ENCODE measurements at regions not wholly inside any gene's neighbourhood (a gene's known extent, or its start where the extent isn't known, plus 50 kb on each side); places are given as distances from the start of the nearest gene placed in this dataset.

DNA sequence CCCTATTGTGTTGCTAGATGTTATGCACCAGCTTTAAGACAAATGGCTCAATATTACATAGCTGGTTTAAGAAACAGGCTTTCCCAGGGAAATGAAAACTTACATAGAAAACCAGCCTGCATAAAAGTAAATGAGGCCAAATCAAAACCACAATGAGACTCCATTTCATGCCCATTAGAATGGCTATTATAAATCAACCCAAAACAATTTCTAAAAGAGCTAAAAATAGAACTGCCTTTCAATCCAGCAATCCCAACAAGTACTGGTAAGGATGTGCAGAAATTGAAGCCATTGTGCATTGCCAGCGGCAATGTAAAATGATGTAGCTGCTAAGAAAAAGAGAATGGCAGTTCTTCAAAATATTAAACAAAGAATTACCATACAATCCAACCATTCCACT is 1170.0 kb upstream of the CDH9 start:
- H3K36me3 ChIP-seq (ENCODE audit: control insufficient read depth, insufficient read depth, low read length): no peaks in the 10 kb centered on the region
- no peak for DNase-seq (ENCODE audit: low read depth, low spot score)
- WGBS (ENCODE audit: insufficient coverage, insufficient read length): no CpG with 5 or more reads among the region's 1 CpG

DNA sequence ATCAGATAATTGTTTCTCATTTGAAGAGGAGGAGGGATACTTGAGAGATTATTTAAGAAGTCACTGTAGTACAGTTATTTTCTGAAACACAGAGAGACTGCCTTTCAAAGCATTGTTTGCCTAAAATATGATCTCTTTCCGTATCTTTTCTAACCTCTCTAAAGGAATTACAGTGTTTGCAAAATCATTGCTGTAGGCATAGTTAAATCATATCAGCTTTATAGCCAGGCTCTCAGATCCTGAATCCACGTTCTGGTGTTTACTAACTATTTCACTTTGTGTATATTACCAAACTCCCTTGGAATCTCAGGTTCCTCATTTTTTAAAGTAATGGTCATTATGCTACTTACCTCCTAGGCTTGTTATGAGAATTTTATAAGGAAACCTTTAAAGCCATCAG is 1151.6 kb upstream of the CDH9 start:
- Histone ChIP-seq H3K27me3 (ENCODE audit: control insufficient read depth, insufficient read depth, low read length) (no peaks in the 10 kb centered on the region), H3K4me3 (ENCODE audit: low read length) (no peak overlapping the region), H3K9me3 (ENCODE audit: control insufficient read depth, insufficient read depth, low read length) (no peaks in the 10 kb centered on the region), H3K4me1 (ENCODE audit: control insufficient read depth, insufficient read depth, low read length) (no peaks in the 10 kb centered on the region), H3K27ac (ENCODE audit: low read length) (no peak overlapping the region), H3K36me3 (ENCODE audit: control insufficient read depth, insufficient read depth, low read length) (no peaks in the 10 kb centered on the region)
- no CpG with 5 or more reads among the region's 2 CpGs for WGBS (ENCODE audit: insufficient coverage, insufficient read length)
- no peak for DNase-seq (ENCODE audit: low read depth, low spot score)

More for the DNA sequence above, 1170.0 kb upstream of the CDH9 start:
- Histone ChIP-seq H3K27me3 (ENCODE audit: control insufficient read depth, insufficient read depth, low read length) (no peaks in the 10 kb centered on the region), H3K9me3 (ENCODE audit: control insufficient read depth, insufficient read depth, low read length) (no peaks in the 10 kb centered on the region), H3K4me1 (ENCODE audit: control insufficient read depth, insufficient read depth, low read length) (no peaks in the 10 kb centered on the region), H3K4me3 (ENCODE audit: low read length) (no peak overlapping the region), H3K27ac (ENCODE audit: low read length) (no peak overlapping the region)

DNA sequence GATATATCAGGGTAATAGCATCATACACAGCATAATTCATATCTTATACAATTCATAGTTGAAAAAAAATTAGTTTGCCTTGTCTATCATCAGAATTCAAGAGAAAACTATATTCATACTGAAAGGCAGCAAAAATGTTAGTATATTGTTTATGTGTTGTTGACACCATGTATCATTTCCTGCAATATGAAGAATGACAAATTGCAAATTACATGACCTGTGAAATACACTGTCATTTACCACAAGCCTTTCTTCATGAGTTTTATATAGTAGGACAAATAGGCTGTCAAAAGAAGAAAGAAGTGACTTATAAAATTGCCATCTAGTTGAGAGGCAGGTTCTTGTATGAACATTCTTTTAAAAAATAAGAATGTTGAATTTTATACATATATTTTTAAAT is 1136.3 kb upstream of the CDH9 start:
- Histone ChIP-seq H3K36me3 (ENCODE audit: control insufficient read depth, insufficient read depth, low read length) (no peaks in the 10 kb centered on the region), H3K9me3 (ENCODE audit: control insufficient read depth, insufficient read depth, low read length) (no peaks in the 10 kb centered on the region), H3K27ac (ENCODE audit: low read length) (no peak overlapping the region), H3K27me3 (ENCODE audit: control insufficient read depth, insufficient read depth, low read length) (no peaks in the 10 kb centered on the region), H3K4me1 (ENCODE audit: control insufficient read depth, insufficient read depth, low read length) (no peaks in the 10 kb centered on the region), H3K4me3 (ENCODE audit: low read length) (no peak overlapping the region)
- no peak for DNase-seq (ENCODE audit: low read depth, low spot score)

DNA sequence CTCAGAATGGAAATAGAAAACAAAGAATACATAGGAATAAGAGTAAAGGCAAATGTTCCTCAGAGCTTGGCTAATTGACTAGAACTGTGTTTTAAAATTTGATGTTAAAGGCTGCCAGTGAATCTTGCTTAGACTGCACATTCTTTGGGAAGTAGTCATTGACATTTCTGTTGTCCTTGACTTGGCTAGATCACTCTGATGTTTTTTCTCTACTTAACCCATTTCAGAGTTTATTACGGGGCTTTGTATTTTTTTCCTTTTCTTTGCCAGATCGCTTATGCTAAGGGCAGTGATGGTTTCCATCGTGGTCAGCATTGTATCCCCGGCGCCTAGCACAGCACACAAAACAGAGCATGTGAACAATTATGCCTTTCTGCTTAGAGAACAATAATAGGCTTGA is 1126.7 kb upstream of the CDH9 start:
- Histone ChIP-seq H3K4me3 (ENCODE audit: low read length) (no peak overlapping the region), H3K36me3 (ENCODE audit: control insufficient read depth, insufficient read depth, low read length) (no peaks in the 10 kb centered on the region), H3K27me3 (ENCODE audit: control insufficient read depth, insufficient read depth, low read length) (no peaks in the 10 kb centered on the region), H3K4me1 (ENCODE audit: control insufficient read depth, insufficient read depth, low read length) (no peaks in the 10 kb centered on the region), H3K9me3 (ENCODE audit: control insufficient read depth, insufficient read depth, low read length) (no peaks in the 10 kb centered on the region), H3K27ac (ENCODE audit: low read length) (no peak overlapping the region)
- DNase-seq (ENCODE audit: low read depth, low spot score): no peak
- WGBS (ENCODE audit: insufficient coverage, insufficient read length): no CpG with 5 or more reads among the region's 5 CpGs

DNA sequence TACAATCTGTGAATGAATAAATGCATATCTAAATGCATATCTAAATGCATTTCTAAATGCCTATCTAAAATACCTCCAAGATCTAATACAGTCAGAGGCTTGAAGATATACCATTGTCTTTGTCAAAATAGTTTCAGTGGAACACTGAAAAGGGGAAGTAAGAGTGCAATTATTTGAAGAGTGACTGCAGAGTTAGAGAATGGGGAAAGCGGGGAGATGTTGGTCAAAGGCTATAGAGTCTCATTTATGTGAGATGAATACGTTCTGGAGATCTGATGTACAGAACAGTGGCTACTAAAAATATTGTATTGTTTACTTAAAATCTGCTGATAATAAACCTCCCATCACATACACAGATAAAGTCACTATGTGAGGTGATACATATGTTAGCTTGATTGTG is 1126.2 kb upstream of the CDH9 start:
- no peak for DNase-seq (ENCODE audit: low read depth, low spot score)
- Histone ChIP-seq H3K4me3 (ENCODE audit: low read length) (no peak overlapping the region), H3K27ac (ENCODE audit: low read length) (no peak overlapping the region), H3K4me1 (ENCODE audit: control insufficient read depth, insufficient read depth, low read length) (no peaks in the 10 kb centered on the region), H3K27me3 (ENCODE audit: control insufficient read depth, insufficient read depth, low read length) (no peaks in the 10 kb centered on the region), H3K9me3 (ENCODE audit: control insufficient read depth, insufficient read depth, low read length) (no peaks in the 10 kb centered on the region), H3K36me3 (ENCODE audit: control insufficient read depth, insufficient read depth, low read length) (no peaks in the 10 kb centered on the region)
- no CpG with 5 or more reads among the region's 2 CpGs for WGBS (ENCODE audit: insufficient coverage, insufficient read length)

DNA sequence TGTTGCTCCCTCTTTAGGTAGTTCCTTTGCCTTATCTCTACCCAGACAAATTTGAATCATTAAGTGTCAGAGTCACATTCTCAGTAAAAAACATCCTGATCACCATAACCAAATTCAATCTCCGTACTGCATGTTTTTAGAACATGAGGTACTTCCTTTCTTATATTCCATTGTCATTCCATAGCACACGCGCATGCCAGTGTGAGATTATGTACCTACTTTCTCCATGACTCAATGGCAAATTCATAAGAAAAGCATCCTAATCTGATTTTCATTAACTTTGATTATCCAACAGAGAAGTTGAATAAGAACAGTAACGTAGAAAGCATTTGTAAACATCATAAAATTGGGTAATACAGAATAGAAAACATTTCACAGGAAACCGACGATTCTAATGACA is 1118.6 kb upstream of the CDH9 start:
- WGBS (ENCODE audit: insufficient coverage, insufficient read length): no CpG with 5 or more reads among the region's 6 CpGs
- Histone ChIP-seq H3K9me3 (ENCODE audit: control insufficient read depth, insufficient read depth, low read length) (no peaks in the 10 kb centered on the region), H3K27me3 (ENCODE audit: control insufficient read depth, insufficient read depth, low read length) (no peaks in the 10 kb centered on the region), H3K4me1 (ENCODE audit: control insufficient read depth, insufficient read depth, low read length) (no peaks in the 10 kb centered on the region), H3K36me3 (ENCODE audit: control insufficient read depth, insufficient read depth, low read length) (no peaks in the 10 kb centered on the region), H3K4me3 (ENCODE audit: low read length) (no peak overlapping the region), H3K27ac (ENCODE audit: low read length) (no peak overlapping the region)
- no peak for DNase-seq (ENCODE audit: low read depth, low spot score)

DNA sequence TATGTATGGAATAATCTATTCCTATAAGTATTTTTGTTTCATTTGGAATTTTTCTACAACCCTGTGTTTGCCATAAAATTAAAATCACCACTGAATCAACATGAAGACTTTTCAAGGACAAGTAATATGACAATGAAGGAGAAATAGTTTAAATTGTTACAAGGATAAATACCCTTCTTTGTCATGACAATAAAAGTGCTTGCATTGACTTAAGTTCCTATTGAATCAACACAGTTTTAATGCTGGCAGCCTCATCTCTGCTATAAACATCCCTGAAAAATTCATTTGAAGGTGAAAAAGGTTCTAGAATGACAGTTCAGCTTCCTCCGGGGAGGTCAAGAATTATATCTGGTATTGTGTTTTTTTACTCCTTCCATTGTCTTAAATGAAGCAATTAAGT is 1105.1 kb upstream of the CDH9 start:
- WGBS (ENCODE audit: insufficient coverage, insufficient read length): no CpG with 5 or more reads among the region's 1 CpG
- DNase-seq (ENCODE audit: low read depth, low spot score): no peak
- Histone ChIP-seq H3K36me3 (ENCODE audit: control insufficient read depth, insufficient read depth, low read length) (no peaks in the 10 kb centered on the region), H3K4me1 (ENCODE audit: control insufficient read depth, insufficient read depth, low read length) (no peaks in the 10 kb centered on the region), H3K27ac (ENCODE audit: low read length) (no peak overlapping the region), H3K9me3 (ENCODE audit: control insufficient read depth, insufficient read depth, low read length) (no peaks in the 10 kb centered on the region), H3K4me3 (ENCODE audit: low read length) (no peak overlapping the region), H3K27me3 (ENCODE audit: control insufficient read depth, insufficient read depth, low read length) (no peaks in the 10 kb centered on the region)

DNA sequence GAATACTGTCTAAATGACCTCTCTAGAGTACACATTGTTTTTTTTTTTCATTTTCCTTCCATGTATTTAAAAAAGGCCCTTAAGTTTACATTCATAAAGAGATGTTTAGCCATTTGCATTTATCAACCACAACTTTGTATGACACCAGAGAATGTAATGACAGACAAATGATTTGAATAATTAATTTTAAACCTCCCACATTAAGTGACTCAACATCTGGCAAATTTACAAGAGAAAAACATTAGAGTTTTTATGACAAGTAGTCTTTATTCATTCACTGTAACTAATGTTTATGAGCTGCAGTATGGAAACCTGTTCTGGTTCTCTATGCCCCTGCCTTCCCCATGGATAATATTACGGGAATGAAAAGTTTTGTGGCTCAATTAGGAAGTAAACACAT is 1093.8 kb upstream of the CDH9 start:
- Histone ChIP-seq H3K27me3 (ENCODE audit: control insufficient read depth, insufficient read depth, low read length) (no peaks in the 10 kb centered on the region), H3K36me3 (ENCODE audit: control insufficient read depth, insufficient read depth, low read length) (no peaks in the 10 kb centered on the region), H3K9me3 (ENCODE audit: control insufficient read depth, insufficient read depth, low read length) (no peaks in the 10 kb centered on the region), H3K4me3 (ENCODE audit: low read length) (no peak overlapping the region), H3K4me1 (ENCODE audit: control insufficient read depth, insufficient read depth, low read length) (no peaks in the 10 kb centered on the region), H3K27ac (ENCODE audit: low read length) (no peak overlapping the region)
- DNase-seq (ENCODE audit: low read depth, low spot score): no peak
- WGBS (ENCODE audit: insufficient coverage, insufficient read length): no CpG with 5 or more reads among the region's 1 CpG

DNA sequence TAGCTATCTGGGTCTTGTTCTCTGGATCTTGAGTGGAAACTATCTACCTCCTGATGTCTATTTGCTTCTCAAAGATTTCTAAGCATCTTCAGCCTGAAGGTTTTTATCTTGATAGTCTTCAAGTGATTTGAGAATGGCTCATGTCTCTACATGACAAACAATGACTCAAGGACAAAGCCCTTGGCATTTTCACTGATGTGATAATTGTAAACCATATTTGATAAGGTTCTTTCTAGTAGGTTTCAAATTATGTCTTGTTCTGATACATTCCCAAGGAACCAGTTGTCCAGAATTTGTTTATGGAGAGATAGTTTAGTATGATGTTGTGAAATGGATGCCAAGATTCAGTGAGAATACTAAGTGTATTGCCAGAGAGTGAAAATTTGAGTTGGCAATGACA is 1079.3 kb upstream of the CDH9 start:
- no peak overlapping the region for H3K4me3 ChIP-seq (ENCODE audit: low read length)
- no peaks in the 10 kb centered on the region for H3K27me3 ChIP-seq (ENCODE audit: control insufficient read depth, insufficient read depth, low read length)
- no peaks in the 10 kb centered on the region for H3K36me3 ChIP-seq (ENCODE audit: control insufficient read depth, insufficient read depth, low read length)
- H3K27ac ChIP-seq (ENCODE audit: low read length): no peak overlapping the region
- no peaks in the 10 kb centered on the region for H3K9me3 ChIP-seq (ENCODE audit: control insufficient read depth, insufficient read depth, low read length)
- no peaks in the 10 kb centered on the region for H3K4me1 ChIP-seq (ENCODE audit: control insufficient read depth, insufficient read depth, low read length)
- DNase-seq (ENCODE audit: low read depth, low spot score): no peak

DNA sequence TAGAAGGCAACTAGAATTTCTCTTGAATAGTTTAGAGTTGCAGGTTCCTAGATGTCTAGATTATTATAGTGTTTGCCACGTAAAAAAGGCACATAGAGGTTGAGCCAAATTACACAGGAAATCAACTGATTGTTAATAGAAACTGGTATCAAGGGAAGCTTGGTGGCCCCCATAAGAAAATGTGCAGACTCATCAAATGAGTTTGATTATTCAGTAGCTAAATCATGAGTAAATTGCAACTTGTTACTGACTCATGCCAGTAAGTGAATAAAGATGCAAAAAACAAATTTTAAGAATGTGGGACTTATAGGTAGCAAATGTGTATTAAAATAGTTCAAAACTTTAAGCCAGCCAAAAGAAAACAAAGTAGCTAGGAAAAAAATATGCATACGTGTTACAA is 1078.9 kb upstream of the CDH9 start:
- DNase-seq (ENCODE audit: low read depth, low spot score): no peak
- Histone ChIP-seq H3K4me1 (ENCODE audit: control insufficient read depth, insufficient read depth, low read length) (no peaks in the 10 kb centered on the region), H3K4me3 (ENCODE audit: low read length) (no peak overlapping the region), H3K9me3 (ENCODE audit: control insufficient read depth, insufficient read depth, low read length) (no peaks in the 10 kb centered on the region), H3K27me3 (ENCODE audit: control insufficient read depth, insufficient read depth, low read length) (no peaks in the 10 kb centered on the region), H3K36me3 (ENCODE audit: control insufficient read depth, insufficient read depth, low read length) (no peaks in the 10 kb centered on the region), H3K27ac (ENCODE audit: low read length) (no peak overlapping the region)
- no CpG with 5 or more reads among the region's 2 CpGs for WGBS (ENCODE audit: insufficient coverage, insufficient read length)

DNA sequence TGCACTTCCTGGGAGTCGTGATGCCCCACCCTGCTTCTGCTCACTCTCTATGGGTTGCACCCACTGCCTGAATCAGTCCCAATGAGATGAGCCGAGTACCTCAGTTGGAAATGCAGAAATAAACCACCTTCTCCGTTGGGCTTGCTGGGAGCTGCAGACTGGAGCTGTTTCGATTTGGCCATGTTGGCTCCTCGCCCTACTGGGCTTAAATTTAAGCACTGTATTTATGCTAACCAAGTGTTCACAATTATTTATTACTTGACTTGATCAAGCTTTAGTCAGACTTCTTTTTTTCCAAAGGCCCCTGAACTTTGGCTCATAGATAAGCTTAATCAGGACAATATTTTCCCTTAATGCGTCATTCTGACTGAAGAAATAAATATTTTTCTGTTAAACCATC is 1072.4 kb upstream of the CDH9 start:
- no peak overlapping the region for H3K27ac ChIP-seq (ENCODE audit: low read length)

DNA sequence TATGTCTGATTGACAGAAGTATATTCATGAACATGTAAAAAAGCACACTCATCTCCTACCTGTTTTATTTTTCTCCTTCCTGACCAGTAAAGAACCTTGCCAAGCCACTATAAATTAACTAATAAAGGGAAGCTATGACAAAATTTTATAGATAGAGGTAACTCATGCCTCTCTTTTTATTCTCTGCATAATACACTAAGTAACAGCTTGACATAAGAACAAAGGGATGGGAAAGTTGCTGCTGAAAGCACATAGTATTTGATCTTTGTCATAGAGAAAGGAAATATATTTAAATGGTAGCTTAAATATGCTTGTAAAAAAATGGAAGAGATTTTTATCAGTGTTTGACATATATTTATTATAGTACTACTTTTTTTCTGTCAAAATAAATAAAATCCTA is 1065.7 kb upstream of the CDH9 start:
- Histone ChIP-seq H3K4me3 (ENCODE audit: low read length) (no peak overlapping the region), H3K27me3 (ENCODE audit: control insufficient read depth, insufficient read depth, low read length) (no peaks in the 10 kb centered on the region), H3K4me1 (ENCODE audit: control insufficient read depth, insufficient read depth, low read length) (no peaks in the 10 kb centered on the region), H3K9me3 (ENCODE audit: control insufficient read depth, insufficient read depth, low read length) (no peaks in the 10 kb centered on the region), H3K36me3 (ENCODE audit: control insufficient read depth, insufficient read depth, low read length) (no peaks in the 10 kb centered on the region), H3K27ac (ENCODE audit: low read length) (no peak overlapping the region)
- no peak for DNase-seq (ENCODE audit: low read depth, low spot score)

More for the DNA sequence above, 1072.4 kb upstream of the CDH9 start:
- Histone ChIP-seq H3K9me3 (ENCODE audit: control insufficient read depth, insufficient read depth, low read length) (no peaks in the 10 kb centered on the region), H3K4me1 (ENCODE audit: control insufficient read depth, insufficient read depth, low read length) (no peaks in the 10 kb centered on the region), H3K27me3 (ENCODE audit: control insufficient read depth, insufficient read depth, low read length) (no peaks in the 10 kb centered on the region), H3K4me3 (ENCODE audit: low read length) (no peak overlapping the region), H3K36me3 (ENCODE audit: control insufficient read depth, insufficient read depth, low read length) (no peaks in the 10 kb centered on the region)
- WGBS (ENCODE audit: insufficient coverage, insufficient read length): no CpG with 5 or more reads among the region's 6 CpGs
- DNase-seq (ENCODE audit: low read depth, low spot score): no peak

Data from iPS DF 6.9 (cell line).